GM12865 (cell line): ENCODE measurements at regions not wholly inside any gene's neighbourhood (a gene's known extent, or its start where the extent isn't known, plus 50 kb on each side); places are given as distances from the start of the nearest gene placed in this dataset.

ENCODE experiments used
- DNase-seq: peaks from one replicate; pipeline ENCODE4 v3.0.0; 2010; ENCODE audit warnings: low read depth
- H3K4me3 ChIP-seq: 2 replicates; pipeline ENCODE4 v1.5.1; 2011; ENCODE audit warnings: mild to moderate bottlenecking, low read depth, low read length, control low read depth
- CTCF ChIP-seq: IDR thresholded peaks from 2 replicates; pipeline ENCODE4 v1.5.1; 2011; ENCODE audit warnings: low read length, control low read depth, low read depth, inconsistent platforms; ENCODE audit not compliant: insufficient read depth; ENCODE audit errors: missing control alignments

GRCh38 chr2:42851186-42851585 lies 58.8 kb upstream of the HAAO start:
- no peak for TF ChIP-seq CTCF
- H3K4me3 ChIP-seq = no peak overlapping the region
- DNase-seq = no peak

- no peak for TF ChIP-seq CTCF
- DNase-seq = no peak
Observed at GRCh38 chr2:42850016-42850805, 57.8 kb upstream of the HAAO start.

GRCh38 chr2:42849311-42849710 lies 56.9 kb upstream of the HAAO start:
- no peak for TF ChIP-seq CTCF
- no peak for DNase-seq
- no peak overlapping the region for H3K4me3 ChIP-seq

More at GRCh38 chr2:42850016-42850805, 57.8 kb upstream of the HAAO start:
- H3K4me3 ChIP-seq = no peak overlapping the region

- TF ChIP-seq CTCF = no peak
- DNase-seq = no peak
- H3K4me3 ChIP-seq = no peak overlapping the region
Observed at GRCh38 chr2:42848726-42849290, 56.4 kb upstream of the HAAO start.

- H3K4me3 ChIP-seq = no peak overlapping the region
- no peak for DNase-seq
- no peak for TF ChIP-seq CTCF
Observed at GRCh38 chr2:42848265-42848664, 55.9 kb upstream of the HAAO start.

- DNase-seq = no peak
- no peak for TF ChIP-seq CTCF
- no peak overlapping the region for H3K4me3 ChIP-seq
Observed at GRCh38 chr2:42847596-42848151, 55.3 kb upstream of the HAAO start.
